ENCODE measurements at regions not wholly inside any gene's neighbourhood (a gene's known extent, or its start where the extent isn't known, plus 50 kb on each side); places are given as distances from the start of the nearest gene placed in this dataset.

DNA sequence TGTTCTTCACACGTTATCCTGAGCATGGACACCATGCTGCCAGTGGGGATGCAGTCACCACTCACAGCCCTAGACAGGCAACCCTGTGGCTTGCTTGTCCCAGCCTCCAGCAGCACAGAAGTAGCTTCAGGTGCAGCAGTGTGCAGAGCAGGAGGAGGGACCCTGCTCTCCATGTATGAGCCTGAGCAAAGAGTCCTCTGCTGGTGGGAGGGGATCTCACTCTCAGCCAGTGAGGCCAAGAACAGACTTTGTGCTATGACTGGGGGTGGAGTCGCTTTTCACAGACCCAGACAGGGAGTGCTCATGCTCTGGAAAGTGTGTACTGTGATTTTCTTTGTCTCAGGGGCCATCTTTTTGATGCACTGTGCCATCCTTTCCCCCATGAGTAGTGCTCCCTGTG, 66.1 kb upstream of the NDN start:
- H2AFZ ChIP-seq (ENCODE audit: low read depth, low read length, poor library complexity, severe bottlenecking) = no peak overlapping the region
- H3K27ac ChIP-seq (ENCODE audit: low read depth, low read length) = no peak overlapping the region
- ChIA-PET POLR2A (no interaction called here), CTCF (no interaction called here), RAD21 (ENCODE audit: low non-redundant PET in 1 of 2, low total read pairs in 2 of 2, uncharacterized antibody in 2 of 2, unreplicated experiment in 2 of 2) (no interaction called here)
- no peak overlapping the region for H3K4me3 ChIP-seq (replicated peaks in 1 of 2; ENCODE audit: low read depth in 1 of 2, low read length in 2 of 2)
- no TSS peak for BruUV-seq (replicated peaks)
- no peak for ATAC-seq
- no peaks in the 10 kb centered on the region for H3K4me1 ChIP-seq (ENCODE audit: control insufficient read depth in 1 of 2, insufficient read depth in 2 of 2, low read length in 2 of 2)
- no peaks in the 10 kb centered on the region for H3K9me2 ChIP-seq (ENCODE audit: insufficient read depth)
- no peak for TF ChIP-seq POLR2AphosphoS5 (IDR thresholded peaks at IDR 0.05; ENCODE audit: low read depth, low read length)
- TF ChIP-seq, protein P1, sequence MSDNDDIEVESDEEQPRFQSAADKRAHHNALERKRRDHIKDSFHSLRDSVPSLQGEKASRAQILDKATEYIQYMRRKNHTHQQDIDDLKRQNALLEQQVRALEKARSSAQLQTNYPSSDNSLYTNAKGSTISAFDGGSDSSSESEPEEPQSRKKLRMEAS (IDR thresholded peaks at IDR 0.05) = no peak
- no peak for TF ChIP-seq RAD21 (IDR thresholded peaks at IDR 0.05; ENCODE audit: low read depth)
- TF ChIP-seq, protein P2, sequence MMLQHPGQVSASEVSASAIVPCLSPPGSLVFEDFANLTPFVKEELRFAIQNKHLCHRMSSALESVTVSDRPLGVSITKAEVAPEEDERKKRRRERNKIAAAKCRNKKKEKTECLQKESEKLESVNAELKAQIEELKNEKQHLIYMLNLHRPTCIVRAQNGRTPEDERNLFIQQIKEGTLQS (IDR thresholded peaks at IDR 0.05) = no peak
- TF ChIP-seq JUND (IDR thresholded peaks at IDR 0.05) = no peak
- no peak for TF ChIP-seq EZH2phosphoT487 (IDR thresholded peaks at IDR 0.05; ENCODE audit: borderline replicate concordance)
- intact Hi-C loops (cut with micrococcal nuclease) = no loop called here
- H3K27me3 ChIP-seq (ENCODE audit: insufficient read depth, low read length) = no peaks in the 10 kb centered on the region
- H3K9me3 ChIP-seq (ENCODE audit: control insufficient read depth in 1 of 2, insufficient read depth in 1 of 2, low read depth in 1 of 2, low read length in 2 of 2) = peaks cover 14 to 42% of the 10 kb centered on the region in 2 experiments; a peak in 3 of 4 replicates
- no peak overlapping the region for H3K9ac ChIP-seq (ENCODE audit: low read length)
- H3K4me2 ChIP-seq (ENCODE audit: low read length) = no peak overlapping the region
- H3K79me2 ChIP-seq (ENCODE audit: insufficient read depth, low read length) = no peaks in the 10 kb centered on the region
- H4K20me1 ChIP-seq (ENCODE audit: insufficient read depth) = no peaks in the 10 kb centered on the region
- no peaks in the 10 kb centered on the region for H3K36me3 ChIP-seq (ENCODE audit: control insufficient read depth in 1 of 2, insufficient read depth in 2 of 2, low read length in 2 of 2)
- no peak for DNase-seq (ENCODE audit: low read depth, low spot score)

DNA sequence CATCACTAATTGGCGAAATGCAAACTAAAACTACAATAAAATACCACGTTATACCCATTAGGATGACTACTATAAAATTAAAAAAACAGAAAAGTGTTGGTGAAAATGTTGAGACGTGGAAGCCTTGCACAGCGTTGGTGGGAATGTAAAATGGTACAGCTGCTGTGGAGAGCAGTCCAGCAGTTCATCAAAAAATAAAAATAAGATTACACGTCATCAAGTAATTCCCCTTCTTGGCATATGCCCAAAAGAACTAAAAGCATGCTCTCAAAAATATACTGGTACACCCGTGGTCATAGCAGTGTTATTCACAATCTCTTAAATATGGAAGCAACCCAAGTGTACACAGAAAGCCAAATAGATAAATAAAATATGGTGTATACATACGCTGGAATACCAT, 71.8 kb upstream of the NDN start:
- Histone ChIP-seq H3K4me2 (ENCODE audit: low read length) (no peak overlapping the region), H3K79me2 (ENCODE audit: insufficient read depth, low read length) (no peaks in the 10 kb centered on the region), H2AFZ (ENCODE audit: low read depth, low read length, poor library complexity, severe bottlenecking) (no peak overlapping the region), H3K9me2 (ENCODE audit: insufficient read depth) (no peaks in the 10 kb centered on the region), H3K4me1 (ENCODE audit: control insufficient read depth in 1 of 2, insufficient read depth in 2 of 2, low read length in 2 of 2) (no peaks in the 10 kb centered on the region), H3K9ac (ENCODE audit: low read length) (no peak overlapping the region), H4K20me1 (ENCODE audit: insufficient read depth) (no peaks in the 10 kb centered on the region), H3K27ac (ENCODE audit: low read depth, low read length) (no peak overlapping the region), H3K4me3 (replicated peaks in 1 of 2; ENCODE audit: low read depth in 1 of 2, low read length in 2 of 2) (no peak overlapping the region), H3K27me3 (ENCODE audit: insufficient read depth, low read length) (no peaks in the 10 kb centered on the region), H3K9me3 (ENCODE audit: control insufficient read depth in 1 of 2, insufficient read depth in 1 of 2, low read depth in 1 of 2, low read length in 2 of 2) (peaks cover 11 to 44% of the 10 kb centered on the region in 2 experiments; a peak in 2 of 4 replicates), H3K36me3 (ENCODE audit: control insufficient read depth in 1 of 2, insufficient read depth in 2 of 2, low read length in 2 of 2) (no peaks in the 10 kb centered on the region)
- no TSS peak for BruUV-seq (replicated peaks)
- intact Hi-C loops (cut with micrococcal nuclease) = no loop called here
- no peak for ATAC-seq
- ChIA-PET POLR2A (no interaction called here), CTCF (no interaction called here), RAD21 (ENCODE audit: low non-redundant PET in 1 of 2, low total read pairs in 2 of 2, uncharacterized antibody in 2 of 2, unreplicated experiment in 2 of 2) (no interaction called here)
- TF ChIP-seq ZFX (IDR thresholded peaks at IDR 0.05) (no peak), ELF1 (IDR thresholded peaks at IDR 0.05; ENCODE audit: borderline replicate concordance, low read depth) (no peak), FOSL1 (IDR thresholded peaks at IDR 0.05; ENCODE audit: low read depth) (no peak), SIN3A (IDR thresholded peaks at IDR 0.05; ENCODE audit: low read depth) (no peak), POLR2AphosphoS5 (IDR thresholded peaks at IDR 0.05; ENCODE audit: low read depth, low read length) (no peak), JUND (IDR thresholded peaks at IDR 0.05) (no peak), EGR1 (IDR thresholded peaks at IDR 0.05; ENCODE audit: low read depth) (no peak), EZH2 (IDR thresholded peaks at IDR 0.05) (no peak), POLR2A (IDR thresholded peaks at IDR 0.05; ENCODE audit: borderline replicate concordance, extremely low read depth, insufficient read depth, insufficient read length) (no peak), EZH2phosphoT487 (IDR thresholded peaks at IDR 0.05; ENCODE audit: borderline replicate concordance) (no peak), RAD21 (IDR thresholded peaks at IDR 0.05; ENCODE audit: low read depth) (no peak)
- TF ChIP-seq, protein P3, sequence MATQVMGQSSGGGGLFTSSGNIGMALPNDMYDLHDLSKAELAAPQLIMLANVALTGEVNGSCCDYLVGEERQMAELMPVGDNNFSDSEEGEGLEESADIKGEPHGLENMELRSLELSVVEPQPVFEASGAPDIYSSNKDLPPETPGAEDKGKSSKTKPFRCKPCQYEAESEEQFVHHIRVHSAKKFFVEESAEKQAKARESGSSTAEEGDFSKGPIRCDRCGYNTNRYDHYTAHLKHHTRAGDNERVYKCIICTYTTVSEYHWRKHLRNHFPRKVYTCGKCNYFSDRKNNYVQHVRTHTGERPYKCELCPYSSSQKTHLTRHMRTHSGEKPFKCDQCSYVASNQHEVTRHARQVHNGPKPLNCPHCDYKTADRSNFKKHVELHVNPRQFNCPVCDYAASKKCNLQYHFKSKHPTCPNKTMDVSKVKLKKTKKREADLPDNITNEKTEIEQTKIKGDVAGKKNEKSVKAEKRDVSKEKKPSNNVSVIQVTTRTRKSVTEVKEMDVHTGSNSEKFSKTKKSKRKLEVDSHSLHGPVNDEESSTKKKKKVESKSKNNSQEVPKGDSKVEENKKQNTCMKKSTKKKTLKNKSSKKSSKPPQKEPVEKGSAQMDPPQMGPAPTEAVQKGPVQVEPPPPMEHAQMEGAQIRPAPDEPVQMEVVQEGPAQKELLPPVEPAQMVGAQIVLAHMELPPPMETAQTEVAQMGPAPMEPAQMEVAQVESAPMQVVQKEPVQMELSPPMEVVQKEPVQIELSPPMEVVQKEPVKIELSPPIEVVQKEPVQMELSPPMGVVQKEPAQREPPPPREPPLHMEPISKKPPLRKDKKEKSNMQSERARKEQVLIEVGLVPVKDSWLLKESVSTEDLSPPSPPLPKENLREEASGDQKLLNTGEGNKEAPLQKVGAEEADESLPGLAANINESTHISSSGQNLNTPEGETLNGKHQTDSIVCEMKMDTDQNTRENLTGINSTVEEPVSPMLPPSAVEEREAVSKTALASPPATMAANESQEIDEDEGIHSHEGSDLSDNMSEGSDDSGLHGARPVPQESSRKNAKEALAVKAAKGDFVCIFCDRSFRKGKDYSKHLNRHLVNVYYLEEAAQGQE (IDR thresholded peaks at IDR 0.05; ENCODE audit: low read depth) = no peak
- TF ChIP-seq, protein P1 (IDR thresholded peaks at IDR 0.05) = no peak
- DNase-seq (ENCODE audit: low read depth, low spot score) = no peak

Data from HCT116 (cell line).